Stimulated activated CD4-positive, alpha-beta T cell treated with anti-CD3 and anti-CD28 coated beads, Interleukin-15, amount 100 ng/mL, for 24 hours (primary cell): ENCODE measurements at regions not wholly inside any gene's neighbourhood (a gene's known extent, or its start where the extent isn't known, plus 50 kb on each side); places are given as distances from the start of the nearest gene placed in this dataset.
A peak's percentile ranks its signal among the peaks of the same experiment; 100 is the strongest.
"Not testable (repeated sequence)": the region's sequence is repeated elsewhere in the genome, so short reads cannot be mapped to it uniquely, and the experiment has no call there.

ENCODE experiments used
- DNase-seq: peaks from one replicate; pipeline ENCODE4 v3.0.0-alpha.2; 2020

- DNase-seq = no peak
These were observed 1171.8 kb upstream of the B3GALT2 start for GRCh38 chr1:194358208-194358581.

- DNase-seq = not testable (repeated sequence)
These were observed 1171.3 kb upstream of the B3GALT2 start for GRCh38 chr1:194357573-194358207.

GRCh38 chr1:194355488-194356106, 1169.2 kb upstream of the B3GALT2 start:
- no peak for DNase-seq

- DNase-seq = no peak
These were observed 1166.7 kb upstream of the B3GALT2 start for GRCh38 chr1:194353121-194353520.

GRCh38 chr1:194347200-194347599, 1160.8 kb upstream of the B3GALT2 start:
- DNase-seq = no peak

GRCh38 chr1:194342484-194343262, 1156.3 kb upstream of the B3GALT2 start:
- no peak for DNase-seq

- DNase-seq = no peak
These were observed 1155.2 kb upstream of the B3GALT2 start for GRCh38 chr1:194341587-194341986.

- no peak for DNase-seq
These were observed 1153.1 kb upstream of the B3GALT2 start for GRCh38 chr1:194339471-194339870.

GRCh38 chr1:194338241-194338948, 1152.0 kb upstream of the B3GALT2 start:
- peak; percentile 15 for DNase-seq

- no peak for DNase-seq
These were observed 1146.8 kb upstream of the B3GALT2 start for GRCh38 chr1:194333240-194333639.

- DNase-seq = no peak
These were observed 1145.3 kb upstream of the B3GALT2 start for GRCh38 chr1:194331758-194332157.

GRCh38 chr1:194322751-194323150, 1136.3 kb upstream of the B3GALT2 start:
- DNase-seq = no peak

- DNase-seq = no peak
These were observed 1132.4 kb upstream of the B3GALT2 start for GRCh38 chr1:194318790-194319280.

- no peak for DNase-seq
These were observed 1123.3 kb upstream of the B3GALT2 start for GRCh38 chr1:194309697-194310096.

GRCh38 chr1:194309269-194309668, 1122.9 kb upstream of the B3GALT2 start:
- no peak for DNase-seq

GRCh38 chr1:194300776-194301175, 1114.4 kb upstream of the B3GALT2 start:
- DNase-seq = no peak

- no peak for DNase-seq
These were observed 1113.9 kb upstream of the B3GALT2 start for GRCh38 chr1:194300340-194300739.

GRCh38 chr1:194298007-194298598, 1111.7 kb upstream of the B3GALT2 start:
- no peak for DNase-seq

- DNase-seq = no peak
These were observed 1110.7 kb upstream of the B3GALT2 start for GRCh38 chr1:194297094-194297493.

- no peak for DNase-seq
These were observed 1109.8 kb upstream of the B3GALT2 start for GRCh38 chr1:194296201-194296600.

- DNase-seq = no peak
These were observed 1109.3 kb upstream of the B3GALT2 start for GRCh38 chr1:194295685-194296084.

- no peak for DNase-seq
These were observed 1107.5 kb upstream of the B3GALT2 start for GRCh38 chr1:194293851-194294405.

GRCh38 chr1:194292966-194293365, 1106.6 kb upstream of the B3GALT2 start:
- no peak for DNase-seq
